ENCODE measurements at regions not wholly inside any gene's neighbourhood (a gene's known extent, or its start where the extent isn't known, plus 50 kb on each side); places are given as distances from the start of the nearest gene placed in this dataset.
"Not testable (repeated sequence)": the region's sequence is repeated elsewhere in the genome, so short reads cannot be mapped to it uniquely, and the experiment has no call there.

DNA sequence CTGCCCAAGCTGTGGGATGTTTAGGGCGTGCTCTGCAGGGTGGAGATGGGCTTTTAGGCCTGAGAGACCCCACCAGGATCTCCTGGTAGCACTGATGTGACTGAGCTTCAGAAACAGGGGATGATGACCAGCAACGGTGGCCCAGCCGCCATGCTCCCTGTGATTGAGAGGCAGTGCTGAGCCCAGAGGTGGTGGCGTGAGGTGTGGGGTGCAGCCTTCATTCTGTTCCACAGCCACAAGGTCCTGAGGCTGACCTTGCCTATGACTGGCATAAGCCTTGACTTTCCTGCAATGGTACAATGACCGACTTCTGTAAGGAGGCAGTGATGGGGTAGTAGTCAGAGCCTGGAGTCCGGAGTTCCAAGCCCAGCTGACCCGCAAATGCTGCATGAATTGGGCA is 263.3 kb downstream of the TSN start:
- no peak for DNase-seq (ENCODE audit: low read depth in 3 of 3)

DNA sequence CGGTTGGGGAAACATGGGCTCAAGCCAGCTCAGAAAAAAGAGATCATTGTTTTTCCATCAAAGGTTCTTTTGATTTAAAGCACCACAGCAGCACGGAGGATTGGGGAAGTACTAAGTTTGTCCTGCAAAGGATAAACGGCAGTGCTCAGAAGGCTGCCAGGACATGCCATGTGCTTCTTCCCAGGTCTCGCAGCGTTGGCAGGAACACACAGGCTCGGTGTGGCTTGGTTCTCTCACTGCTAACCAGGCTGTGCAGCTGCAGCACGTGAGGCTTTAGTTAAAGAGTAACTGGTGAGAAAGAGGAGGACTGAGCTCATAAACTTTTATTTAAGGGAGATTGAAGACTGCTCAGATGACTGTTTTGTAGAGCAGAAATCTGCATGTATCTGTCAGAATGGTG is 264.3 kb downstream of the TSN start:
- DNase-seq (ENCODE audit: low read depth in 3 of 3), result no peak

DNA sequence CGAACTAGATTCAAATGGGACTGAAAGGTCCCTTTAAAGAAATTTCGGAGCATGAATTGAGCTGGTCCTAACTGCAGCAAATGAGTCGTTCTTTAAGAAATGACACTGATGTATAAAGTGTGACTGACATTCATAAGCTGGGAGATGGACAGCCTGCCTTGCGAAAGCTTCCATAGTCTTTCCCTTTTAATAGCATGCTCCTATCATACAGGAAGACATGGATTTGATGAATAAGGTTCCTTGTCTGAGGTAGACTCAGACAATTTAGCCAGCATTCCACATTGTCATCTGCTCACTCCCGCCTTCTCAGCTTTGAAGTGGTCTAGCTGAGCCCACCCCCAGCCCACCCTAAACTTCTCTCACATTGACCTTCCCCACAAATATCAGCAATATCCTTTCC is 264.9 kb downstream of the TSN start:
- DNase-seq (ENCODE audit: low read depth in 3 of 3), result no peak

DNA sequence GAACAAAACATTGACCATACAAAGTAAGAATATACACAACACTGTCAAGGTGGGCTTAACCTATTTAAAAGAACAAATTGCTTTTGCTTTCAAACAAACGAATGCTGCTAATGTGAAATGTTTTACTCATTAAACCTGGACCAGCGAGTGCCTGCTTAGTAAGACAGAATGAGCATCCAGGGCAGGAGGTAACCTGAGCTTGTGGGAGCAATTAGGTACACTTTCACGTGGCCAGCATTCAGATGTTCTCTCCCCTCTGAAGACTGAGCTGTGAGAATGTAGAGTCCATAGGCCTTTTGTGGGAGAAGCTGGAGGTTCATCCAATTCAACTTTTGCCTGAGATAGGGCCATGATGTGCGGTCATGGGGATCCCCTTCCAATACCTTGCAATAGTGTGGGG is 266.5 kb downstream of the TSN start:
- no peak for DNase-seq (ENCODE audit: low read depth in 3 of 3)

DNA sequence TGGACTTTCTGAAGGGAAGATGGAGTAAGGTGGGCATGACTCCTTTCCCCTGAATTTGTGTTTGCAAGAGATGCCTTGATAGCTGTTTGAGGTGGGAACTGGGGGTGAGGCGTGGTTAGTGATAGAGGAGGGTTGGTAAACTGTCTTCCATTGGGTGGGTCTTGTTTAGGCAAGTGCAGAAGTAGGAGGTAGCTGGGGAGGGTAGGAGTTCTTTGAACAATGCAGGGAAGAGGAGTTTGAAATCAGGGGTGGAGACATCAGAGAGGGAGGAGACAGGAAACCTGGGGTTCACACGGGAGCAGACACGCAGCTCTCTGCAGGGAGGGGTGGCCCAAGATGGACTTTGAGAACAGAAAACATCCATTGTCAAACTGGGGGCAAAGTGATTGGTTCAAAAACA is 267.1 kb downstream of the TSN start:
- no peak for DNase-seq (ENCODE audit: low read depth in 3 of 3)

DNA sequence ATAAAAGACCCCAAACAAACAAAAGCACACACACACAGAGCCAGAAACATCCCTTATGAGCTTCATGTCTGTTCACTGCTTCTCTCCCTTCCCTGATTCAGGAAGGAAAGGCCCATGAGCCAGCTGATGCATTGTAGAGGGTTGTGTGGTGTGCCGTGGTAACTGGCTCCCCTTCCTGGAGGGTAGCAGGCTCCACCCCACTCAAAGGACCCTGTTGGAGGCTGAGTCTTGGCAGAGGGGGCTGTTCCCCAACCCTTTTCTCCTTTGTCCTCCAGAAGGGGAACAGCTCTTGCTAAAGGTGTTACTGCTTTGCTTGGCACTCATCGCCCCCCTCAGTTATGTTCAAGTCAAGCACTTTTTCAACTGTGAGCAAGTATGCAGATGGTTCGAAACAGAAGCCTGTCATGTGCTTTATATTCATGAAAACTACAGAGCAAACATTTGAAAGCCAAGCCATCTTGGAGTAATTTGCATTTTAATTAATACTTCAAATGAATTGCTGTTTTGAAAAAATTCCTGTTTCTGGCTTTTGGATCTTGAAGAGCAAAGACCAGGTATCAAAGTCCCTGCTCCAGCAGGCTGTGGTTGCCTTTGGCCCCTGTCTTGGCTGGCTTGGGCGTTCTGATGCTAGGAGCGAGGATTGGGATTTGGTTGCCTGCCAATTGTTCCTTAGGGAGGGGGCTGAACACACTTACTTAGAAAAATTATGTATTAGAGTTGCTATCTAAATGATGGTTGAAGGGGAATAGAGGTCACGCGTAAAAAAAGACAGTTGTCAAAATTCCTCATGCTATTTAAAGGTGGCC is 267.8 kb downstream of the TSN start:
- no peak for DNase-seq (ENCODE audit: low read depth in 3 of 3)

DNA sequence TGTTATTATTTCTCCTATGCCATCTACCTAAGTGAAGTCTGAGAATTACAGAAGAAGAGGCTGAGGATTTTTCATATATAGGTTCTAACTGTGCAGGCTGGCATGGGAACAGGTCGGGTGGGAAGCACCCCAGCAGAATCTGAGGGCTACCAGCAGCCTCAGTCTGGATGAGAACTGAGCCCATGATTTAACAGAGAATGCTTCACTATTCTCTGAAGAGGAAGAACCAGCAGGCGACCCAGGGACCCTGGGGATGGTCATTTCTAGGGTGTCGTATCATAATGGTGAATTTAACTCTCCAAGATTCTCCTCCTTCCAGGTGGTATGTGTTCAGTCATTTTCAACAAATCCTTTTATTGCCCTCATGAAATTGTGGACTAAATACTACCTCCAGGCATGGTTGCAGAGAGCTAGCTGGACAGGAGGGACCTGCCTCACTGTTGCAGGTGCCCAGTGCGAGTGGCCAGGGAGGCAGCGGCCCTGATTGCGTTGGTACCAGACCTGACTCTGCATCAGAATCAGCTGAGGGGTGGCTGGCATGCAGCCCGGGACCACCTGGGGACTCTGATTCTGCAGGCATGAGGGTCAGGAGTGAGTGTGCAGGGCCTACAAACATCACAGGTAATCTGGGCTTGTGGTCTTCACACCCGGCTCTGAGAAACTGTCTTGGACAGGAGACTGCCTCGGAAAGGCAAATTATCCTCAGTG is 272.2 kb downstream of the TSN start:
- DNase-seq (ENCODE audit: low read depth in 3 of 3), result no peak

DNA sequence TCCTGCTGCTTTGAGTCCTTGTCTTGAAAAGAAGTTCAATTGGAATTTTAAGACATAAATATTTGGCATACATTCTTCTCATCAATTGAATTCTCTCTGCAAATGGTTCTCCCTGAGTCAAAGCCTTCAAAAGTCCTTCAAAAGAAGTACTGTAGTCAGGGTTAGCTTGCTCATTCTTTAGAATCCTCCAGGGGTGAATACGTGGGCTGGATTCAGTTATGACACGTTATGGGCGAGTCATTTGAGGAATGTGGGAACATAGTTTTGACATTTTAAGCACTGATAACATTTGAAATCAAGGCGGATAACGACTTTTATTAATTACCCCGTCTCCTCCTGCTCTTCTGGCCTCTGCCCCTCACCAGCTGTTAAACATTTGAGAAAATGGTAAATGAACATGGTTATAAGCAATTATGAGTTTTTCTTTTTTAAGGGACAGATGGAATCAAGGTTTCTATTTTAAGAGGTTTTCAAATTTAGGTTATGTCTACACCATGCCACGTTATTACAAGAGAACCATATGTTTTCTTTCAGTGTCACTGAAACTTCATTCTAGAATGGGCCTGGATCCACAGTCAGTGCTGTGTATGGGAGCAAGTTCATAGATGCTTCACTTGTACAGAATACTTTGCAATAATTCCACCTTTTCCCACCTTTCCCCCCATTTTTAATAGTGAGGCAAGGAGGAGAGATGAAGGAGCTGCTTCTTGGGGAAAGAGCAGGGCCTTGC is 273.1 kb downstream of the TSN start:
- no peak for DNase-seq (ENCODE audit: low read depth in 3 of 3)

DNA sequence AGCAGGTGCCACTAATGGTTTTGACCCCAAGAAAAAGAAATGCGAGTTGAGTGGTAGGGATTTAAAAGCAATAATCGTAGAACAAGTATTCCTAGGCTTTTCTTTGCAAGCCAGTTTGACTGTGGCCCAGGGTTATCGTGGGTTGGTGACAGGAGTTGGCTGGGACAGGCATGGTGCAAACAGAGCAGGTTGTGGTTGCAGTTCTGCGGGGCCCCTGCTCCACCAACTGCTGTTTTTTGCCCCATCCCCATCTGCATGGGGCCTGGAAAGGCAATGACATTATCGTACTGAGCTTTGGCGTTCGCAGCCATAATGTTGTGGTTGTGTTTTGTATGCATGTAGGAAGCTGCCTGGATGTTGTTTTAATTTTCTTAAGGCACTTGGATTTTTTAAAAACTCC is 274.0 kb downstream of the TSN start:
- DNase-seq (ENCODE audit: low read depth in 3 of 3), result no peak

DNA sequence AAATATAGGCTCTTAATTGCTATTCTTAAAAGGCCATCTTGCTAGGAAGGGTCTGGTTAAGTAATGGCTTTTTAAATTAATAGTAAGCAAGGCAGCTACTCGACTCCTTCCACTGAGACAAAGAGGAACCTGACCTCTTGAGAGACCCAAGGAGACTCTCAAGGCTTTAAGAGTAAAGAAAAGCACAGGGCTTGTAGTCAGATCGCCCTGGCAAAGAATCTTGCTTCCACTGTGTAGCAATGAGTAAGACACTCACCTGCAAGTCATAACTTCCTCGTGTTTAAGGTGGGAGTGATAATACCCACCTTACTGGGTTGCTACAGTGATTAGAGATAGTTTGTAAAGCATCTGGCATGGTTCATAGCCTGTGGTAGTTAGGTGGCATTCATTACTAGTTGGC is 274.5 kb downstream of the TSN start:
- no peak for DNase-seq (ENCODE audit: low read depth in 3 of 3)

DNA sequence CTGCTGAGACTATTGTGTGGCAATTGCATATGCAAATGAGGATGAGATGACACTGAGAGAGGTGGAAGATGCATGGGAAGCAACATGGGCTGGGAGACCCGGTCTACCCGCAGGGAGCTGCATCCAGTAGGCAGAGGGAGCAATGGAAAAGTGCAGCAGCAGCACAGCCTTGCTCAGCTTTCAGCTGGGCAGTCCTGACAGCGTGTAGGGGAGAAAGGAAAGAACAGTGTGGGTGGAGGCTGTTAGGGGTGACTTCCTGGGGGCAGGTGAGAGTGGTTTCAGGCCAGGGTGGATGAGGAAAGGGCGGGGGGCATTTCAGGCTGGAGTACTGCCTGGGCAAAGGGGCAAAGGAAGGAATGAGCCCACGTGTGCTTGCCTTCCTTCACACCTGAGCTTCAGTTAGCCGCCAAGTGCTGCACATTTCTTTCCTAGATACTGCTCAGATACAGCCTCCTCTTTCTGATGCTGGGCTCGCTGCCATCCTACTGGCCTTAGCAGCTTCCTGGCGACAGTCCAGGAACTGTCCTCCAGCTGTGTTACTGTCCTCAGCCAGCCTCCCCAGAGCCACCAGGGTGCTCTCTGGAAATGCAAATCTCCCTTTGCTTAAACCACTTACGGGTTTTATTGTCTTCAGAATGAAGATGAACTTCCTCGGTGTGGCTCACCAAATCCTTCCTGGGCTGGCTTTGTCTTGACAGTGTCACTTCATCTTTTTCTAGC is 276.3 kb downstream of the TSN start:
- DNase-seq (ENCODE audit: low read depth in 3 of 3), result no peak

DNA sequence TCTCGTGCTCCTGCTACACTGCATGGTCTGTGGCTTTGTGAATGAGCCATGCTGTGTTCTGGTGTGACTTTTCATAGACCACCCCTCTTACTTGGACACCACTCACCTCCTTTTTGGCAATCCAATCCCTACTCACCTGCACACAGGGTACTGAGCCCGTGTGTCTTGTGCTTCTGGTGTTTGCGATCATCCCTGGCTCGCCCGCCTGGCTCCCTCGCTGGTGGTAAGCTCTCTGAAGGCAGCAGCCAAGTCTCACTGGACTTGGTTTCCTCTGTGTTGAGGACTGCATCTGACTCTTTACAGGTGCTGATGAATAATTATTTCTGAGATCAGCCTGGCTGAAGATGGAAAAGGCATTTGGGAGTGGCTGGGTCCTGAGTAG is 276.8 kb downstream of the TSN start:
- DNase-seq (ENCODE audit: low read depth in 3 of 3), result no peak

DNA sequence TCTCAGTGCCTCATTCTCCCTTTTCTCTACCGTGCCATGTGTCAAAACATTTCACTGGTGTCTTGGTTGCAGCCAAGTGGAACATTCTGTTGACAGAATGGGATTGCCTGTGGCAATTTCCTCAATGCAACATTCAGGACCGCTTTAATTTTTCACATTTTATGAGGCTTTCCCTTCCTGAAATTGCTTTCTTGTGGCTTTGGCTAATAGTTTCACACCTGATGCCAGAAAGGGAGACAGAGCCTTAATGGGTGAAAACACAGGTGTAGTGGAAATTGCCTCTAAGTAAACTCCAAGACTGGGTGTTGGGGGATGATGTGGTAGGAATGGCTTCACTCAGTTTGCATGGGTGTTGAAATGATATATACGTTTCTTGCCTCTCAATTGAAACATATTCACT is 278.3 kb downstream of the TSN start:
- DNase-seq (ENCODE audit: low read depth in 3 of 3), result no peak

DNA sequence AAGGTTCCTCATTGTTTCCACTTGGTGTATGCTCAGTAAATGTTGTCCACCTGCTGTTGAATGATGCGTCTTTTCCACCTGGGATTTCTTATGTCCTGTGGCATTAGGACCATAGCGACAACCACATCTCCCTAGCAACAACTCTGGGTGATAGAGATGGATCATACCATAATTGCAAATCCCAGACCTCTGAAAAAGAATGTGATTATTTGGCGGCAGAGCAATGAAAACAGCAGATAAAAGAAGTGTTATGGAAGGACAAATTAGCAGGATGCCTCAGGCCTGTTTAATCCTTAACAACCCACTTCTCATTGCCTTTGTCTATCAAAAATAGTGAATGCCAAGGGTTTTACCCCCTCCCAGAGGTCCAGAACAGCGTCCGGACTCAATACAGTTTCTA is 278.9 kb downstream of the TSN start:
- DNase-seq (ENCODE audit: low read depth in 3 of 3), result no peak

DNA sequence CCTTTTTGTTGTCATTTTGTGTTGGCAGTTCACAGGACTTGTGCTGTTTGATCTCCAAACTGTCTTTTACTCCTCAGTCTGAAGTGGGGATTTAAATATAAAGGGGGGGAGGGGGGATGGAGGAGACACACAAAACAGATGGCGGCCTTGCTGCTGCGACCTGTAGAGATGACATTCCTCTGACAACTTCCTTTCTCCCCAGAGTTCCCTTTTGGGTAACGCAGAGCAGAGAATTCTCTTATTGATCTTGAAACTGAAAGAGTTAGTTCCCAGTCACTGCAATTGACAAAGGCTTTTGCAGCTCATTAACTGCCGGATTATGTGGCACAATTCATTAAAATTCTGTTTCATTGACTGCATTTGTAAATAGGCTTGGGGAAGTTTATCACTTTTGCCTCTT is 279.3 kb downstream of the TSN start:
- DNase-seq (ENCODE audit: low read depth in 3 of 3), result no peak

DNA sequence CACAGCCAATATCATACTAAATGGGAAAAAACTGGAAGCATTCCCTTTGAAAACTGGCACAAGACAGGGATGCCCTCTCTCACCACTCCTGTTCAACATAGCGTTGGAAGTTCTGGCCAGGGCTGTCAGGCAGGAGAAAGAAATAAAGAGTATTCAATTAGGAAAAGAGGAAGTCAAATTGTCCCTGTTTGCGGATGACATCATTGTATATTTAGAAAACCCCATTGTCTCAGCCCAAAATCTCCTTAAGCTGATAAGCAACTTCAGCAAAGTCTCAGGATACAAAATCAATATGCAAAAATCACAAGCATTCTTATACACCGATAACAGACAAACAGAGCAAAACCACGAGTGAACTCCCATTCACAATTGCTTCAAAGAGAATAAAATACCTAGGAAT is 283.4 kb downstream of the TSN start:
- DNase-seq (ENCODE audit: low read depth in 3 of 3), result not testable (repeated sequence)

DNA sequence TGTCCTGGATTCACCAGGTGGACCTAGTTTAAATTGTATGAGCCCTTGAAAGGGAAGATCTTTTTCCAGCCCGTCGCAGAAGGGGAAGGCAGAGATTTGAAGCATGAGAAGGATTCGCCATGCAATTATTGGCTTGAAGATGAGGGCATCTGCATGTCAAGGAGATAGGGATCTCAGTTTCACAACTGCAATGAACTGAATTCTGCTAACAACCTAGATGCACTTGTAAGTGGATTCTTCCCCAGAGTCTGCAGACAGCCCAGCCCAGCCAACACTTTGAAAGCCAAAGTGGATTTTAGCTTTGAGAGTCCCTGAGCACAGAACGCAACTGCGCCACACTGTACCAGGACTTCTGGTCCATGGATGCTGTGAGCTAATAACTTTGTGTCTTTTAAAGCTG is 286.0 kb downstream of the TSN start:
- DNase-seq (ENCODE audit: low read depth in 3 of 3), result no peak

DNA sequence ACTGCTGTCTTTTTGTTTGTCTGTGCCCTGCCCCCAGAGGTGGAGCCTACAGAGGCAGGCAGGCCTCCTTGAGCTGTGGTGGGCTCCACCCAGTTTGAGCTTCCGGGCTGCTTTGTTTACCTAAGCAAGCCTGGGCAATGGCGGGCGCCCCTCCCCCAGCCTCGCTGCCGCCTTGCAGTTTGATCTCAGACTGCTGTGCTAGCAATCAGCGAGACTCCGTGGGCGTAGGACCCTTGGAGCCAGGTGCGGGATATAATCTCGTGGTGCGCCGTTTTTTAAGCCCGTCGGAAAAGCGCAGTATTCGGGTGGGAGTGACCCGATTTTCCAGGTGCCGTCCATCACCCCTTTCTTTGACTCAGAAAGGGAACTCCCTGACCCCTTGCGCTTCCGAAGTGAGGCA is 296.2 kb downstream of the TSN start:
- DNase-seq (ENCODE audit: low read depth in 3 of 3), result not testable (repeated sequence)

DNA sequence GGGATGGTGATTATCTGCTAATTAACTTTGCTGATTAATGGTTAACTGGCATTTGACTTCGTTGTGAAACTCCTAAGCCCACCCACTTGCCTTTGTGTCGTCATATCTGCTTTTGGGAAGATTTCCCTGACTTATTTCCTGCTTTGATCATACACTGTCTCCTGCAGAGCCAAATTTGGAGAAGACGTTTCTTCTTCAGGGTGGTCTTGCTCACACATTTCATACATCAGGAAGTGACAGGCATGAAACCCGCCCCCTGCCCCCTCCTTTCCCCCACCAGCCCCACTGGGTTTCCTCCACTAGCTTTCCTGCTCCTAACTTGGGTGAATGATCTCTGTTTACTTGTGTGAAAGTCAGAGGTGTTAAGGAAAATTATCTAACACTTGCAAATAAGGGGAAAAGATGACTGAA is 300.1 kb downstream of the TSN start:
- no peak for DNase-seq (ENCODE audit: low read depth in 3 of 3)

DNA sequence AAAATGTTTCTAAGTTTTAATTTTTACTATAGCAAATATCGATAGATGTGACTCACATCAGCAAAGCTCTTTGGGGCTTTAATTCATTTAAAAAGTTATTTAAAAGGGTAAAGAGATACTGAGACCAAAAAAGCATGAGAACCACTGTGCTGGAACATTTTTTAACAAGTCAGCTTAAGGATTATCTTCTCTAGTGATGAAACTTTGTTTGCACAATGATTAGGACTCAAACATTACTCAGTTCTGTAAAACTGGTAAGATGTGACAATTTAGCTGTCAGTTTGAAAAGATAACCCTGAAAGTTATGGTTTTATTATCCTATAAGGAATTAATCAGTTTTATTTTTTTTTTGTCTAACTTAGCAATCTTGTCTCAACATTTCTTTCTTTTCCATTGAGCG is 301.4 kb downstream of the TSN start:
- no peak for DNase-seq (ENCODE audit: low read depth in 3 of 3)

DNA sequence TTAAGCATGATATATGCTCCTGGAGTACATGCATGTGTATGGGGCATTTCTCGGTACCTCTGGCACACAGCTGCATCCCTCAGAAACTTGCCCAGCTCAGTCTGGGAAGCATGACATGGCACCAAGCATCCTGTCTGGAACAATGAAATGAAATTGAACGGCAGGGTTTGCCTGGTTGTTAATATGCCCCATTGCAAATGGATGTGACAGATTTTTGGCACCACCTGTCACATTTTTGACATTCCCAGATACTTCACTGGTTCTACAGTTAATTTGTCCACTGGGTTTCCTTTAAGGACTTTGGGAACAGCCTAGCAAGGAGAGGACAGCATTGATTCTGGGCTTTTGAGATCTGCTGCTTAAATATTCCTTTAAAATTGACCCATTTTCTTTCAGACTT is 305.8 kb downstream of the TSN start:
- no peak for DNase-seq (ENCODE audit: low read depth in 3 of 3)

DNA sequence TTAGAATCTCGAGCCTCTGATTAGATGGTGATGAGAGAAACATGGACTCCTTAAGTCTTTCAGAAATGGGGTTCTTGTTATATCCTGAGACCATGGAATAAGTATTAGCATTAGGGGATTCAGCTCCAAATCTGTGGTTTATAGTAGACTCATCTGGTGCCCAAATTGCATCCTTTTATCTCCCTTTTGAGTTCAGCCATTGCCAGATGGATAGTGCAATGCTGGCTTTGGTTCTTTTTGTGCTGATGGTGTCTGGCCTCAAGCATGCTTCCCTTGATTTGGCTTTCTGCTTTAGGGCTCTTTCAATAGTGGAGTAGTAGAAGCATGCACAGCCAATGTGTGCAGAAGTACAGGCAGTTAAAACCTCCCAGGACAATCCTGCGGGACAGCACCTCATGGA is 306.4 kb downstream of the TSN start:
- DNase-seq (ENCODE audit: low read depth in 3 of 3), result no peak

Data from stimulated activated CD4-positive, alpha-beta T cell treated with anti-CD3 and anti-CD28 coated beads, TNF-alpha, amount 100 ng/mL, for 4 hours (primary cell).